Transverse colon (tissue), 4 donors: ENCODE measurements at regions not wholly inside any gene's neighbourhood (a gene's known extent, or its start where the extent isn't known, plus 50 kb on each side); places are given as distances from the start of the nearest gene placed in this dataset.

Experiments
- EP300 ChIP-seq: sonication (generic); formaldehyde crosslinking; IDR thresholded peaks from one replicate; pipeline ENCODE4 v1.6.1; 2017; ENCODE audit warnings: antibody characterized with exemption, low read depth
- POLR2A ChIP-seq: fragments of 450-650 bp; IDR thresholded peaks from one replicate; pipeline ENCODE4 v1.6.1; 2016; ENCODE audit warnings: antibody characterized with exemption, mild to moderate bottlenecking, moderate library complexity
- POLR2AphosphoS5 ChIP-seq, 3 donors: sonication (generic); formaldehyde crosslinking; IDR thresholded peaks; one replicate each; pipeline ENCODE4 v1.6.1; 2016; ENCODE audit warnings: antibody characterized with exemption in 3 of 3
- TF ChIP-seq, protein P1 (sequence below), 5 experiments: fragments of 200-600 bp in 3 of 5; fragments of 450-650 bp in 2 of 5; sonication (generic) in 3 of 5; IDR thresholded peaks; 1 replicate in 2 of 5; 2 replicates in 3 of 5; pipeline ENCODE4 v1.5.1; 2016 to 2017; ENCODE audit warnings: antibody characterized with exemption in 5 of 5, inconsistent platforms in 3 of 5, mild to moderate bottlenecking in 2 of 5, moderate library complexity in 1 of 5

- TF ChIP-seq, protein P1, sequence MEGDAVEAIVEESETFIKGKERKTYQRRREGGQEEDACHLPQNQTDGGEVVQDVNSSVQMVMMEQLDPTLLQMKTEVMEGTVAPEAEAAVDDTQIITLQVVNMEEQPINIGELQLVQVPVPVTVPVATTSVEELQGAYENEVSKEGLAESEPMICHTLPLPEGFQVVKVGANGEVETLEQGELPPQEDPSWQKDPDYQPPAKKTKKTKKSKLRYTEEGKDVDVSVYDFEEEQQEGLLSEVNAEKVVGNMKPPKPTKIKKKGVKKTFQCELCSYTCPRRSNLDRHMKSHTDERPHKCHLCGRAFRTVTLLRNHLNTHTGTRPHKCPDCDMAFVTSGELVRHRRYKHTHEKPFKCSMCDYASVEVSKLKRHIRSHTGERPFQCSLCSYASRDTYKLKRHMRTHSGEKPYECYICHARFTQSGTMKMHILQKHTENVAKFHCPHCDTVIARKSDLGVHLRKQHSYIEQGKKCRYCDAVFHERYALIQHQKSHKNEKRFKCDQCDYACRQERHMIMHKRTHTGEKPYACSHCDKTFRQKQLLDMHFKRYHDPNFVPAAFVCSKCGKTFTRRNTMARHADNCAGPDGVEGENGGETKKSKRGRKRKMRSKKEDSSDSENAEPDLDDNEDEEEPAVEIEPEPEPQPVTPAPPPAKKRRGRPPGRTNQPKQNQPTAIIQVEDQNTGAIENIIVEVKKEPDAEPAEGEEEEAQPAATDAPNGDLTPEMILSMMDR (IDR thresholded peaks at IDR 0.05) = no peak
- TF ChIP-seq POLR2A (no peak), EP300 (no peak), POLR2AphosphoS5 (IDR thresholded peaks at IDR 0.05) (no peak)
Observed at GRCh38 chr2:116833052-116833451, 981.4 kb upstream of the DDX18 start.
